ENCODE measurements at regions not wholly inside any gene's neighbourhood (a gene's known extent, or its start where the extent isn't known, plus 50 kb on each side); places are given as distances from the start of the nearest gene placed in this dataset.

DNA sequence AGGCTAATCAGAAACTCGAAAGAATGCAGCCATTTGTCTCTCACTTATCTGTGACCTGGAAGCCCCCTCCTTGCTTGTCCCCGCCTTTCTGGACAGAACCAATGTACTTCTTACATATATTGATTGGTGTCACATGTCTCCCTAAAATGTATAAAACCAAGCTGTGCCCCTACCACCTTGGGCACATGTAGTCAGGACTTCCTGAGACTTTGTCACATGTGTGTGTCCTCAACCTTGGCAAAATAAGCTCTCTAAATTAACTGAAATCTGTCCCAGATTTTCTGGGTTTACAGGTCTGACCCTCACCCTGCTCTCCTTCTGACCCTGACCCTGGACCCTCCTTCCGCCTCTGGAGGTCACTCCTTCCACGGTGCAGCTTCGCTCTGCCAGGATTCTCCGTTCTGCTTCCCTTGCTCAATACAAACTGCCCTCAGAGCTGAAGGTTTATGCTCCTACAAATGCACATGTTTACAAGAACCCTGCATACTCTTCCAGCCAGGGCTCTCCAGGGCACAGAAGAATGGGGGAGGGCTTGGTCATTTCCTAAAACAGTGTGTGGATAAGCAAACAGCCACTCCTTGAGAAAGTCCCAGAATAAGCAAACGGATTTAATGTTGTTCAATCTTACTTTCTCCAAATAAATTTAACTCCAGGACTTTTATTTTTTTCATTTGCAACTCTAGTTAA is 160.5 kb downstream of the ACTL8 start:
- no peak for TF ChIP-seq FOXP2 (optimal IDR thresholded peaks at IDR 0.05; ENCODE audit: borderline replicate concordance, extremely low read depth, extremely low read length, insufficient read depth)
- no peak for TF ChIP-seq POLR2AphosphoS5 (IDR thresholded peaks at IDR 0.05; ENCODE audit: low read depth, low read length)
- no peak for TF ChIP-seq TAF1 (IDR thresholded peaks at IDR 0.05; ENCODE audit: borderline replicate concordance, insufficient read depth, low read length)
- TF ChIP-seq REST (IDR thresholded peaks at IDR 0.05; ENCODE audit: insufficient read depth in 1 of 2, low read depth in 2 of 2, low read length in 2 of 2): no peak
- TF ChIP-seq SIN3A (IDR thresholded peaks at IDR 0.05; ENCODE audit: borderline replicate concordance, insufficient read depth, low read length): no peak

- no peak for TF ChIP-seq SIN3A (IDR thresholded peaks at IDR 0.05; ENCODE audit: borderline replicate concordance, insufficient read depth, low read length)
- no peak for TF ChIP-seq POLR2AphosphoS5 (IDR thresholded peaks at IDR 0.05; ENCODE audit: low read depth, low read length)
- TF ChIP-seq TAF1 (IDR thresholded peaks at IDR 0.05; ENCODE audit: borderline replicate concordance, insufficient read depth, low read length): no peak
- TF ChIP-seq REST (IDR thresholded peaks at IDR 0.05; ENCODE audit: insufficient read depth in 1 of 2, low read depth in 2 of 2, low read length in 2 of 2): no peak
- no peak for TF ChIP-seq FOXP2 (optimal IDR thresholded peaks at IDR 0.05; ENCODE audit: borderline replicate concordance, extremely low read depth, extremely low read length, insufficient read depth)
These were observed 161.6 kb downstream of the ACTL8 start for GRCh38 chr1:17916702-17917101.

GRCh38 chr1:17919525-17920439 is 164.6 kb downstream of the ACTL8 start:
- TF ChIP-seq REST (IDR thresholded peaks at IDR 0.05; ENCODE audit: insufficient read depth in 1 of 2, low read depth in 2 of 2, low read length in 2 of 2): peak; percentile 82 to 95
- TF ChIP-seq TAF1 (IDR thresholded peaks at IDR 0.05; ENCODE audit: borderline replicate concordance, insufficient read depth, low read length): no peak

DNA sequence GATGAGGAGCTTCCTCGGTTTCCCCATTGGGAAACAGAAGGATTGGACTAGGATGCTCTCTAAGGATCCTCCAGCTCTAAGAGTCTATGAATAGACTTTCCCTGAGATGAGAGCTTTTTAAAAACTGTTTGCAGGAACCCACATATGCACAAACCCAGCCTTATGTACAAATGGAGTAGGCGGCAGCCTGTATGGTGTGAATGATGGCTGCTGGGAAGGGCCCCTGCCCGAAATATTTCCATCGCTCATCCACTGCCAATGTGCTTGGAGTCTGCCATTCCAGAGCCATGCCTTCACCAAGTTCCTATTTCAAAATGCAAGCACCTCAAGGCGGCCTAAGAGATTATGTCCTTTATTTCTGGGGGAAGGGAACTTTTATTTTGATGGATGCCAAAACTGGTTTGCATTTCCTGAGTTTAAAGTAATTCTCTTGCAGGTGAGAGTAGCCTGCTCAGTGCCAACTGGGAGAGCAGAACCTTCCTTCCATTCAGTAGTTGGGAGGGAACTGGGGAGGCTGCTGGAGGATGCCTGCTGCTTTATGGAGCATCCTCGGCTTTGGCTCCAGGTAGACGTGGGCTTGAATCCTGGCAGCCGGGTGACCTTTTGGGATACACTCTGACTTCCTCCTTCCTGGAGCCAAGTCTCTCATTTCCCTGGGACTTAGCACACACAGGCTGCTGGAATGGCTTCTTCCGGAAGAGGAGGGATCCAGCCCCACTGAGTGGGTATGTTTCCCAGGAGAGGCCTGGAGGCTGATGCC is 165.9 kb downstream of the ACTL8 start:
- no peak for TF ChIP-seq TAF1 (IDR thresholded peaks at IDR 0.05; ENCODE audit: borderline replicate concordance, insufficient read depth, low read length)
- TF ChIP-seq POLR2AphosphoS5 (IDR thresholded peaks at IDR 0.05; ENCODE audit: low read depth, low read length): no peak
- TF ChIP-seq FOXP2 (optimal IDR thresholded peaks at IDR 0.05; ENCODE audit: borderline replicate concordance, extremely low read depth, extremely low read length, insufficient read depth): no peak
- no peak for TF ChIP-seq REST (IDR thresholded peaks at IDR 0.05; ENCODE audit: insufficient read depth in 1 of 2, low read depth in 2 of 2, low read length in 2 of 2)
- no peak for TF ChIP-seq SIN3A (IDR thresholded peaks at IDR 0.05; ENCODE audit: borderline replicate concordance, insufficient read depth, low read length)
